H1 (cell line): ENCODE measurements at regions not wholly inside any gene's neighbourhood (a gene's known extent, or its start where the extent isn't known, plus 50 kb on each side); places are given as distances from the start of the nearest gene placed in this dataset.

Experiments used
- CTCF ChIA-PET: fragments of 300-600 bp; sonication (Branson Sonifier 250); formaldehyde crosslinking; loops from one replicate; lab custom pipeline; 2021; ENCODE audit not compliant: partially characterized antibody; lab: Charles Lee
- POLR2A ChIA-PET: fragments of 300-600 bp; sonication (Branson Sonifier 250); formaldehyde crosslinking; loops from one replicate; lab custom pipeline; 2021; ENCODE audit warnings: inconsistent platforms; ENCODE audit not compliant: partially characterized antibody; lab: Charles Lee
- DNase-seq, 2 experiments: peaks; one replicate each; pipeline versions ENCODE4 v3.0.0 to v3.0.0-alpha.2; 2010 to 2022; ENCODE audit warnings: low spot score in 2 of 2, low read depth in 1 of 2, mixed read lengths in 1 of 2
- FAIRE-seq: peaks from 2 replicates; lab custom pipeline; 2011; peaks lifted over from hg19 to GRCh38; lab: Jason Lieb, UNC
- H2AFZ ChIP-seq: 2 replicates; pipeline ENCODE4 v1.8.1; 2012; ENCODE audit warnings: low read length, inconsistent platforms
- H2AK5ac ChIP-seq: 2 replicates; pipeline ENCODE4 v1.6.1; 2013; ENCODE audit warnings: low read depth, low read length
- H2BK120ac ChIP-seq: replicated peaks from 2 replicates; pipeline ENCODE3; 2013; ENCODE audit warnings: low read depth, low read length, inconsistent platforms
- H2BK12ac ChIP-seq: 2 replicates; pipeline ENCODE4 v1.6.1; 2013; ENCODE audit warnings: low read depth, low read length
- H2BK15ac ChIP-seq: 2 replicates; pipeline ENCODE4 v1.6.1; 2013; ENCODE audit warnings: low read length
- H2BK20ac ChIP-seq: 2 replicates; pipeline ENCODE4 v1.6.1; 2013; ENCODE audit warnings: low read length
- H2BK5ac ChIP-seq: 2 replicates; pipeline ENCODE4 v1.6.1; 2013; ENCODE audit warnings: low read depth, low read length
- H3K14ac ChIP-seq: 2 replicates; pipeline ENCODE4 v1.6.1; 2013; ENCODE audit warnings: inconsistent platforms; ENCODE audit not compliant: insufficient read length
- H3K18ac ChIP-seq: 2 replicates; pipeline ENCODE4 v1.6.1; 2013; ENCODE audit warnings: low read length; ENCODE audit errors: extremely low read depth
- H3K23ac ChIP-seq: 2 replicates; pipeline ENCODE4 v1.6.1; 2013; ENCODE audit warnings: inconsistent platforms; ENCODE audit not compliant: insufficient read length
- H3K23me2 ChIP-seq: 2 replicates; pipeline ENCODE4 v1.6.1; 2013; ENCODE audit warnings: low read depth, low read length
- H3K27ac ChIP-seq: 2 replicates; pipeline ENCODE4 v1.6.1; 2011; ENCODE audit warnings: low read depth, low read length, inconsistent platforms
- H3K27me3 ChIP-seq, 4 experiments: replicated peaks in 1 of 4; 1 replicate in 1 of 4; 2 replicates in 3 of 4; pipeline versions ENCODE4 v1.6.1 to v1.8.1; 2011 to 2013; ENCODE audit warnings: low read length in 3 of 4, mild to moderate bottlenecking in 3 of 4, inconsistent platforms in 2 of 4, mixed read lengths in 2 of 4, moderate library complexity in 1 of 4; ENCODE audit not compliant: control insufficient read depth in 3 of 4, insufficient read depth in 3 of 4; ENCODE audit errors: extremely low read depth in 1 of 4
- H3K36me3 ChIP-seq, 4 experiments: 2 replicates each; pipeline versions ENCODE4 v1.6.1 to v1.8.1; 2011 to 2013; ENCODE audit warnings: mild to moderate bottlenecking in 4 of 4, low read length in 3 of 4, moderate library complexity in 2 of 4, control low read depth in 1 of 4, inconsistent platforms in 1 of 4; ENCODE audit not compliant: insufficient read depth in 4 of 4, control insufficient read depth in 2 of 4
- H3K4ac ChIP-seq: replicated peaks from 2 replicates; pipeline ENCODE3; 2013; ENCODE audit warnings: low read length, low read depth, mixed read lengths, inconsistent platforms; ENCODE audit not compliant: insufficient read length
- H3K4me1 ChIP-seq, 4 experiments: replicated peaks in 1 of 4; 1 replicate in 1 of 4; 2 replicates in 3 of 4; pipeline versions ENCODE4 v1.6.1 to v1.8.1; 2011 to 2013; ENCODE audit warnings: low read length in 3 of 4, inconsistent platforms in 2 of 4, mixed read lengths in 1 of 4; ENCODE audit not compliant: insufficient read depth in 4 of 4, control insufficient read depth in 3 of 4
- H3K4me2 ChIP-seq, 2 experiments: 2 replicates each; pipeline versions ENCODE4 v1.6.1 to v1.8.1; 2011 to 2013; ENCODE audit warnings: low read depth in 2 of 2, low read length in 2 of 2, control low read depth in 1 of 2, inconsistent platforms in 1 of 2, mild to moderate bottlenecking in 1 of 2; ENCODE audit not compliant: insufficient read depth in 1 of 2
- H3K4me3 ChIP-seq, 4 experiments: fragments of 200-600, 300-600 bp in 1 of 4; sonication (generic), shearing (Covaris generic), sonication (Bioruptor Twin) in 1 of 4; 2 replicates each; pipeline versions ENCODE4 v1.5.1 to v1.8.1; 2011 to 2016; ENCODE audit warnings: low read length in 4 of 4, low read depth in 3 of 4, control low read depth in 2 of 4, inconsistent platforms in 2 of 4, mild to moderate bottlenecking in 2 of 4, mixed read lengths in 1 of 4, moderate library complexity in 1 of 4; ENCODE audit not compliant: insufficient read depth in 2 of 4; ENCODE audit errors: extremely low read depth in 1 of 4
- H3K56ac ChIP-seq: replicated peaks from 2 replicates; pipeline ENCODE3; 2013; ENCODE audit warnings: low read depth, mild to moderate bottlenecking, mixed read lengths, low read length, inconsistent platforms; ENCODE audit not compliant: insufficient read length
- H3K79me1 ChIP-seq: 2 replicates; pipeline ENCODE4 v1.6.1; 2013; ENCODE audit warnings: low read depth, low read length, control low read depth
- H3K79me2 ChIP-seq, 2 experiments: 2 replicates each; pipeline versions ENCODE4 v1.6.1 to v1.8.1; 2012 to 2013; ENCODE audit warnings: low read length in 2 of 2, mild to moderate bottlenecking in 2 of 2, inconsistent platforms in 1 of 2; ENCODE audit not compliant: insufficient read depth in 2 of 2, control insufficient read depth in 1 of 2
- H3K9ac ChIP-seq, 4 experiments: replicated peaks in 1 of 4; 1 replicate in 1 of 4; 2 replicates in 3 of 4; pipeline versions ENCODE4 v1.6.1 to v1.8.1; 2011 to 2013; ENCODE audit warnings: low read depth in 3 of 4, low read length in 3 of 4, control low read depth in 2 of 4, mild to moderate bottlenecking in 2 of 4, moderate library complexity in 2 of 4, inconsistent platforms in 1 of 4; ENCODE audit errors: extremely low read depth in 1 of 4
- H3K9me3 ChIP-seq, 2 experiments: 2 replicates each; pipeline versions ENCODE4 v1.6.1 to v1.8.1; 2012 to 2013; ENCODE audit warnings: mild to moderate bottlenecking in 2 of 2, moderate library complexity in 2 of 2, control low read depth in 1 of 2, inconsistent platforms in 1 of 2, low read depth in 1 of 2, low read length in 1 of 2, mixed read lengths in 1 of 2; ENCODE audit not compliant: insufficient read depth in 2 of 2
- H4K20me1 ChIP-seq, 2 experiments: replicated peaks in 1 of 2; 2 replicates each; pipeline versions ENCODE3 to v1.8.1; 2011 to 2013; ENCODE audit warnings: inconsistent platforms in 2 of 2, low read length in 2 of 2, mild to moderate bottlenecking in 1 of 2; ENCODE audit not compliant: insufficient read depth in 2 of 2, control insufficient read depth in 1 of 2
- H4K5ac ChIP-seq: 2 replicates; pipeline ENCODE4 v1.6.1; 2013; ENCODE audit warnings: low read length, low read depth, mixed read lengths, inconsistent platforms; ENCODE audit not compliant: insufficient read length
- H4K8ac ChIP-seq: 2 replicates; pipeline ENCODE4 v1.8.0; 2013; ENCODE audit warnings: mild to moderate bottlenecking, moderate library complexity, low read length, inconsistent platforms; ENCODE audit not compliant: insufficient read depth; ENCODE audit errors: extremely low read depth
- H4K91ac ChIP-seq: replicated peaks from 2 replicates; pipeline ENCODE3; 2013; ENCODE audit warnings: low read length, mixed read lengths, inconsistent platforms; ENCODE audit not compliant: insufficient read length
- BCL11A ChIP-seq, 2 experiments: IDR thresholded peaks; one replicate each; pipeline ENCODE4 v1.6.1; 2011; ENCODE audit warnings: low read depth in 2 of 2, low read length in 2 of 2, mild to moderate bottlenecking in 2 of 2
- CEBPB ChIP-seq: IDR thresholded peaks from 2 replicates; pipeline ENCODE4 v1.6.1; 2012; ENCODE audit warnings: low read depth, low read length
- KDM5A ChIP-seq: fragments of 200-600 bp; IDR thresholded peaks from 2 replicates; pipeline ENCODE4 v1.7.1; 2012; ENCODE audit warnings: mild to moderate bottlenecking, low read length, inconsistent platforms, mixed read lengths
- POLR2AphosphoS5 ChIP-seq: IDR thresholded peaks from 2 replicates; pipeline ENCODE4 v1.6.1; 2011; ENCODE audit warnings: low read depth, low read length
- RFX5 ChIP-seq: IDR thresholded peaks from 2 replicates; pipeline ENCODE4 v1.6.1; 2011; ENCODE audit warnings: low read depth, low read length, improper control_type of control experiment, borderline replicate concordance
- RNF2 ChIP-seq: fragments of 200-900, 300-1000 bp; sonication (generic); IDR thresholded peaks from 2 replicates; pipeline ENCODE4 v1.7.1; 2016; ENCODE audit warnings: borderline replicate concordance, low read depth, mild to moderate bottlenecking, antibody characterized with exemption, low read length; ENCODE audit not compliant: poor library complexity, severe bottlenecking; ENCODE audit errors: missing control alignments
- SIRT6 ChIP-seq: IDR thresholded peaks from one replicate; pipeline ENCODE4 v1.7.1; 2012; ENCODE audit warnings: low read length, inconsistent platforms
- SP1 ChIP-seq: IDR thresholded peaks from 2 replicates; pipeline ENCODE4 v1.6.1; 2011; ENCODE audit warnings: low read depth, low read length
- ZNF274 ChIP-seq: IDR thresholded peaks from 2 replicates; pipeline ENCODE4 v1.7.0; 2012; ENCODE audit warnings: low read length, borderline replicate concordance; ENCODE audit errors: extremely low read depth
- WGBS, 2 experiments: shearing (Covaris generic) in 1 of 2; methylation state at CpG; one replicate each; pipeline versions ENCODE4 v1.1.6 to v1.1.7; 2013 to 2015; ENCODE audit warnings: low lambda C conversion rate in 2 of 2, mixed read lengths in 2 of 2, inconsistent platforms in 1 of 2, low coverage in 1 of 2, missing lambda C conversion rate in 1 of 2; ENCODE audit not compliant: insufficient replicate concordance in 2 of 2, insufficient coverage in 1 of 2, insufficient read length in 1 of 2; ENCODE audit errors: extremely low coverage in 1 of 2, missing lambda C conversion rate in 1 of 2; 5-methylcytosine and 5-hydroxymethylcytosine counted together
- TF ChIP-seq, protein P1 (sequence below), 3 experiments: IDR thresholded peaks; 1 replicate in 2 of 3; 2 replicates in 1 of 3; pipeline versions ENCODE4 v1.5.1 to v1.6.1; 2011; ENCODE audit warnings: low read length in 3 of 3, mild to moderate bottlenecking in 3 of 3, inconsistent platforms in 2 of 3, low read depth in 1 of 3, moderate library complexity in 1 of 3; ENCODE audit not compliant: insufficient read depth in 1 of 3; ENCODE audit errors: control extremely low read depth in 1 of 3
- TF ChIP-seq, protein P2 (sequence below): IDR thresholded peaks from 2 replicates; pipeline ENCODE4 v1.6.1; 2012; ENCODE audit warnings: low read length, inconsistent platforms

DNA sequence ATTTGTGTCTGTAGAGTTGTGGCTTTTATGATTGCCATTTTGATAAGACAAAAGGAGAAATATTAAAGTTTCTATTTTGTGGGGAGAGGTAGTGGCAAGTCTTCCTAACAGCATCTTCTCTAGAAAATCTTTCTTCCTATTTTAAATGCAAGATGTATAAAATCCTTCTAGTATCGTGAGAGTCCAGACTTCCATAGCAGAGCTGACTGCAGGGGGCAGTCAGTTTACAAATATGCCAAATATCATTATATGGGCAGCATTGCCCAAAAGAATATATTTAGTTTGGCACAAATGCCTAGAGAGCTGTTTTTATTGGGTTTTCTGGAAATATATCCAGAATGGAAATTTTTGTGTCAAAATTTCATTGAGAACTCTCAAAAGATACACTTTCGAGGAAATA lies 82.1 kb upstream of the ALDH1A1 start:
- Histone ChIP-seq H2BK20ac (no peak overlapping the region), H2AK5ac (no peak overlapping the region), H2BK120ac (no peak overlapping the region), H2BK12ac (no peak overlapping the region), H2BK5ac (no peak overlapping the region), H2AFZ (no peak overlapping the region), H3K4me1 (peaks cover 0 to 2% (median 1%) of the 10 kb centered on the region in 4 experiments; a peak in 1 of 7 replicates), H3K36me3 (no peaks in the 10 kb centered on the region), H3K27me3 (no peaks in the 10 kb centered on the region), H3K18ac (no peak overlapping the region), H3K79me2 (no peaks in the 10 kb centered on the region), H4K5ac (no peak overlapping the region), H3K79me1 (no peaks in the 10 kb centered on the region), H2BK15ac (no peak overlapping the region), H3K27ac (no peak overlapping the region), H4K91ac (no peak overlapping the region), H4K20me1 (no peaks in the 10 kb centered on the region), H3K9ac (no peak overlapping the region), H3K23me2 (no peaks in the 10 kb centered on the region), H3K9me3 (no peaks in the 10 kb centered on the region), H4K8ac (no peak overlapping the region), H3K14ac (no peak overlapping the region), H3K4ac (no peak overlapping the region), H3K4me3 (no peak overlapping the region), H3K4me2 (no peak overlapping the region), H3K23ac (no peak overlapping the region), H3K56ac (no peak overlapping the region)
- WGBS, 2 experiments: 96% methylated on average over 2 of the region's 2 CpGs; no CpG with 5 or more reads in 1 of the 2 experiments
- POLR2A ChIA-PET: no interaction called here
- CTCF ChIA-PET: interaction anchor here (0.6 to 1.7 kb wide), 4 partner anchors 15 to 163 kb away, joined by 3 to 6 read pairs (median 4); no protein-coding TSS in a partner anchor
- no peak for FAIRE-seq
- DNase-seq: no peak
- TF ChIP-seq, protein P1, sequence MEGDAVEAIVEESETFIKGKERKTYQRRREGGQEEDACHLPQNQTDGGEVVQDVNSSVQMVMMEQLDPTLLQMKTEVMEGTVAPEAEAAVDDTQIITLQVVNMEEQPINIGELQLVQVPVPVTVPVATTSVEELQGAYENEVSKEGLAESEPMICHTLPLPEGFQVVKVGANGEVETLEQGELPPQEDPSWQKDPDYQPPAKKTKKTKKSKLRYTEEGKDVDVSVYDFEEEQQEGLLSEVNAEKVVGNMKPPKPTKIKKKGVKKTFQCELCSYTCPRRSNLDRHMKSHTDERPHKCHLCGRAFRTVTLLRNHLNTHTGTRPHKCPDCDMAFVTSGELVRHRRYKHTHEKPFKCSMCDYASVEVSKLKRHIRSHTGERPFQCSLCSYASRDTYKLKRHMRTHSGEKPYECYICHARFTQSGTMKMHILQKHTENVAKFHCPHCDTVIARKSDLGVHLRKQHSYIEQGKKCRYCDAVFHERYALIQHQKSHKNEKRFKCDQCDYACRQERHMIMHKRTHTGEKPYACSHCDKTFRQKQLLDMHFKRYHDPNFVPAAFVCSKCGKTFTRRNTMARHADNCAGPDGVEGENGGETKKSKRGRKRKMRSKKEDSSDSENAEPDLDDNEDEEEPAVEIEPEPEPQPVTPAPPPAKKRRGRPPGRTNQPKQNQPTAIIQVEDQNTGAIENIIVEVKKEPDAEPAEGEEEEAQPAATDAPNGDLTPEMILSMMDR (IDR thresholded peaks at IDR 0.05; ENCODE audit: control extremely low read depth in 1 of 3, insufficient read depth in 1 of 3, low read depth in 1 of 3, low read length in 3 of 3): no peak
- no peak for TF ChIP-seq BCL11A (IDR thresholded peaks at IDR 0.05; ENCODE audit: low read depth in 2 of 2, low read length in 2 of 2)
- TF ChIP-seq CEBPB: no peak
- TF ChIP-seq SIRT6: no peak
- no peak for TF ChIP-seq KDM5A
- TF ChIP-seq ZNF274: no peak
- no peak for TF ChIP-seq SP1
- TF ChIP-seq POLR2AphosphoS5: no peak
- no peak for TF ChIP-seq RFX5
- TF ChIP-seq, protein P2, sequence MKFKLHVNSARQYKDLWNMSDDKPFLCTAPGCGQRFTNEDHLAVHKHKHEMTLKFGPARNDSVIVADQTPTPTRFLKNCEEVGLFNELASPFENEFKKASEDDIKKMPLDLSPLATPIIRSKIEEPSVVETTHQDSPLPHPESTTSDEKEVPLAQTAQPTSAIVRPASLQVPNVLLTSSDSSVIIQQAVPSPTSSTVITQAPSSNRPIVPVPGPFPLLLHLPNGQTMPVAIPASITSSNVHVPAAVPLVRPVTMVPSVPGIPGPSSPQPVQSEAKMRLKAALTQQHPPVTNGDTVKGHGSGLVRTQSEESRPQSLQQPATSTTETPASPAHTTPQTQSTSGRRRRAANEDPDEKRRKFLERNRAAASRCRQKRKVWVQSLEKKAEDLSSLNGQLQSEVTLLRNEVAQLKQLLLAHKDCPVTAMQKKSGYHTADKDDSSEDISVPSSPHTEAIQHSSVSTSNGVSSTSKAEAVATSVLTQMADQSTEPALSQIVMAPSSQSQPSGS: no peak
- TF ChIP-seq RNF2: no peak
